NCI-H2107 (cell line): ENCODE measurements at regions not wholly inside any gene's neighbourhood (a gene's known extent, or its start where the extent isn't known, plus 50 kb on each side); places are given as distances from the start of the nearest gene placed in this dataset.
"Not testable (repeated sequence)": the region's sequence is repeated elsewhere in the genome, so short reads cannot be mapped to it uniquely, and the experiment has no call there.

Experiments used
- DNase-seq: peaks from one replicate; lab custom pipeline; 2025; lab: John Stamatoyannopoulos, UW

- no peak for DNase-seq
Measured at GRCh38 chr7:12827920-12828319, 140.5 kb downstream of the ARL4A start.

- no peak for DNase-seq
Measured at GRCh38 chr7:12831024-12831423, 143.6 kb downstream of the ARL4A start.

GRCh38 chr7:12833829-12834228 lies 146.4 kb downstream of the ARL4A start:
- no peak for DNase-seq

- no peak for DNase-seq
Measured at GRCh38 chr7:12834782-12835181, 147.3 kb downstream of the ARL4A start.

GRCh38 chr7:12839508-12840153 lies 152.2 kb downstream of the ARL4A start:
- peak; percentile 16 for DNase-seq

GRCh38 chr7:12844732-12845131 lies 157.3 kb downstream of the ARL4A start:
- not testable (repeated sequence) for DNase-seq

- DNase-seq: no peak
Measured at GRCh38 chr7:12847001-12847400, 159.6 kb downstream of the ARL4A start.

- no peak for DNase-seq
Measured at GRCh38 chr7:12851142-12851541, 163.7 kb downstream of the ARL4A start.

GRCh38 chr7:12851841-12852240 lies 164.4 kb downstream of the ARL4A start:
- DNase-seq: no peak

- no peak for DNase-seq
Measured at GRCh38 chr7:12855036-12855435, 167.6 kb downstream of the ARL4A start.

GRCh38 chr7:12859761-12860160 lies 172.3 kb downstream of the ARL4A start:
- no peak for DNase-seq

GRCh38 chr7:12861070-12861469 lies 173.6 kb downstream of the ARL4A start:
- DNase-seq: no peak

- no peak for DNase-seq
Measured at GRCh38 chr7:12862146-12862545, 174.7 kb downstream of the ARL4A start.

GRCh38 chr7:12864470-12865046 lies 177.1 kb downstream of the ARL4A start:
- no peak for DNase-seq

- no peak for DNase-seq
Measured at GRCh38 chr7:12865593-12865992, 178.2 kb downstream of the ARL4A start.

GRCh38 chr7:12866207-12866606 lies 178.8 kb downstream of the ARL4A start:
- DNase-seq: no peak

GRCh38 chr7:12868027-12868426 lies 180.6 kb downstream of the ARL4A start:
- no peak for DNase-seq

- DNase-seq: no peak
Measured at GRCh38 chr7:12870219-12870618, 182.8 kb downstream of the ARL4A start.

- DNase-seq: no peak
Measured at GRCh38 chr7:12872487-12872886, 185.1 kb downstream of the ARL4A start.

- no peak for DNase-seq
Measured at GRCh38 chr7:12873571-12873970, 186.1 kb downstream of the ARL4A start.

GRCh38 chr7:12879139-12879538 lies 191.7 kb downstream of the ARL4A start:
- no peak for DNase-seq

- no peak for DNase-seq
Measured at GRCh38 chr7:12881712-12882111, 194.3 kb downstream of the ARL4A start.

- DNase-seq: no peak
Measured at GRCh38 chr7:12882710-12883109, 195.3 kb downstream of the ARL4A start.

GRCh38 chr7:12884033-12884432 lies 196.6 kb downstream of the ARL4A start:
- no peak for DNase-seq
